ENCODE measurements at regions not wholly inside any gene's neighbourhood (a gene's known extent, or its start where the extent isn't known, plus 50 kb on each side); places are given as distances from the start of the nearest gene placed in this dataset.

DNA sequence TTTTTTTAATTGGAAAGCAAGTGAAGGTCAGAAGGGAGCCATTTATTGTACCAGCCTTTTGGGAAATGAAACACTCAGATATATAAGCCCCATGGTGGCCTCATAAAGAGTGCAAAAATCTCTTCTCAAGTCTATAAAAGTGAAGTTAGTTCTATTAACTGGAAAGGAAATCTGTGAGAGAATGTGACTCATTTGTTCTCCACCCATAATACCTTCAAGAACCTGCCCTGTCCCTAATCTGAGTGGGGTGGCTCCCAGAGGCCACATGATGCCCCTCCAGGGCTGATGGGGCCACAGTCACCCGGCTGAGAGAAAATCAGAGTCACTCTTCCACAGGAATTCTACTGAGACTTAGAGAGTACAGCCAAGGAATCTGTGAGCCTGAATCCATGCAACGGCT lies 65.8 kb upstream of the SERP2 start:
- TF ChIP-seq, protein P1, sequence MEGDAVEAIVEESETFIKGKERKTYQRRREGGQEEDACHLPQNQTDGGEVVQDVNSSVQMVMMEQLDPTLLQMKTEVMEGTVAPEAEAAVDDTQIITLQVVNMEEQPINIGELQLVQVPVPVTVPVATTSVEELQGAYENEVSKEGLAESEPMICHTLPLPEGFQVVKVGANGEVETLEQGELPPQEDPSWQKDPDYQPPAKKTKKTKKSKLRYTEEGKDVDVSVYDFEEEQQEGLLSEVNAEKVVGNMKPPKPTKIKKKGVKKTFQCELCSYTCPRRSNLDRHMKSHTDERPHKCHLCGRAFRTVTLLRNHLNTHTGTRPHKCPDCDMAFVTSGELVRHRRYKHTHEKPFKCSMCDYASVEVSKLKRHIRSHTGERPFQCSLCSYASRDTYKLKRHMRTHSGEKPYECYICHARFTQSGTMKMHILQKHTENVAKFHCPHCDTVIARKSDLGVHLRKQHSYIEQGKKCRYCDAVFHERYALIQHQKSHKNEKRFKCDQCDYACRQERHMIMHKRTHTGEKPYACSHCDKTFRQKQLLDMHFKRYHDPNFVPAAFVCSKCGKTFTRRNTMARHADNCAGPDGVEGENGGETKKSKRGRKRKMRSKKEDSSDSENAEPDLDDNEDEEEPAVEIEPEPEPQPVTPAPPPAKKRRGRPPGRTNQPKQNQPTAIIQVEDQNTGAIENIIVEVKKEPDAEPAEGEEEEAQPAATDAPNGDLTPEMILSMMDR (IDR thresholded peaks at IDR 0.05) = no peak
- TF ChIP-seq POLR2A (IDR thresholded peaks at IDR 0.05) = no peak

Measured in tibial nerve (tissue), 3 donors.